Activated T-helper 17 cell treated with anti-CD3 and anti-CD28 coated beads, Interleukin-2, amount 50 U/mL, for 72 hours (primary cell): ENCODE measurements at regions not wholly inside any gene's neighbourhood (a gene's known extent, or its start where the extent isn't known, plus 50 kb on each side); places are given as distances from the start of the nearest gene placed in this dataset.

Source experiments
- ATAC-seq: fragments of 150-1000 bp; cut with Tn5 transposase; replicated peaks from 2 replicates; pipeline ENCODE4 v1.10.0; 2021; ENCODE audit warnings: mild to moderate bottlenecking, moderate library complexity
- H3K27ac Mint-ChIP-seq: one replicate; pipeline ENCODE4 v1.8.0; 2022; ENCODE audit warnings: mixed read lengths
- H3K27me3 Mint-ChIP-seq: one replicate; pipeline ENCODE4 v1.8.0; 2022; ENCODE audit warnings: mixed read lengths
- H3K36me3 Mint-ChIP-seq: one replicate; pipeline ENCODE4 v1.8.0; 2022; ENCODE audit warnings: low read depth, mild to moderate bottlenecking, mixed read lengths
- H3K4me1 Mint-ChIP-seq: one replicate; pipeline ENCODE4 v1.8.0; 2022; ENCODE audit warnings: mixed read lengths
- H3K4me3 Mint-ChIP-seq: one replicate; pipeline ENCODE4 v1.8.0; 2022; ENCODE audit warnings: mild to moderate bottlenecking, mixed read lengths
- H3K9me3 Mint-ChIP-seq: one replicate; pipeline ENCODE4 v1.8.0; 2022; ENCODE audit warnings: mixed read lengths

DNA sequence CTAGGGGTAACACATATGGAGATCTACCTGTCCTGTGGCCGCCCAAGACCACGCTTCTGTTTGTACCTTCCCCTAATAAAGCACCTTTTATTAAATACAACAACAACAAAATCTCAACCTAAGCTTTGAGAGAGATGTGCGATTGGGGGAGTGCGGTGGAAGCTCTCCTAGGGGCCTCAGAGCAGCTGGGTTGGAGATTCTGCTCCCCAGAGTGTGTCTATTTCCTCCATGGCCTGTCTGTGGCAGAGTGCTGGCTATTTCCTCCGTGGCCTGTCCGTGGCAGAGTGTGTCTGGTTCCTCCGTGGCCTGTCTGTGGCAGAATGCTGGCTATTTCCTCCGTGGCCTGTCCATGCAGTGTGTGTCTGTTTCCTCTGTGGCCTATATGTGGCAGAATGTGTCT is 139.3 kb upstream of the IPO9 start:
- no peaks in the 10 kb centered on the region for H3K27me3 Mint-ChIP-seq
- H3K4me1 Mint-ChIP-seq = no peaks in the 10 kb centered on the region
- no peak for ATAC-seq
- no peaks in the 10 kb centered on the region for H3K36me3 Mint-ChIP-seq
- H3K27ac Mint-ChIP-seq = no peak overlapping the region
- H3K9me3 Mint-ChIP-seq = no peaks in the 10 kb centered on the region
- no peak overlapping the region for H3K4me3 Mint-ChIP-seq

DNA sequence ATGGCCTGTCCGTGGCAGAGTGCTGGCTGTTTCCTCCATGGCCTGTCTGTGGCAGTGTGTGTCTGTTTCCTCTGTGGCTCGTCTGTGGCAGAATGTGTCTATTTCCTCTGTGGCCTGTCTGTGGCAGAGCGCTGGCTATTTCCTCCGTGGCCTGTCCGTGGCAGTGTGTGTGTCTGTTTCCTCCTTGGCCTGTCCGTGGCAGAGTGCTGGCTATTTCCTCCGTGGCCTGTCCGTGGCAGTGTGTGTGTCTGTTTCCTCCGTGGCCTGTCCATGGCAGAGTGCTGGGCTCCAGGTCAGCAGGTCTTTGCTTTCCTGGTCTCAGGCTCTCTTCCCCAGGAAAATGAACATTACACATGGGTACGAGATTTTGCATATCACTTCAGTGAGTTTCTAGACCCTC is 138.4 kb upstream of the IPO9 start:
- H3K27ac Mint-ChIP-seq = no peak overlapping the region

DNA sequence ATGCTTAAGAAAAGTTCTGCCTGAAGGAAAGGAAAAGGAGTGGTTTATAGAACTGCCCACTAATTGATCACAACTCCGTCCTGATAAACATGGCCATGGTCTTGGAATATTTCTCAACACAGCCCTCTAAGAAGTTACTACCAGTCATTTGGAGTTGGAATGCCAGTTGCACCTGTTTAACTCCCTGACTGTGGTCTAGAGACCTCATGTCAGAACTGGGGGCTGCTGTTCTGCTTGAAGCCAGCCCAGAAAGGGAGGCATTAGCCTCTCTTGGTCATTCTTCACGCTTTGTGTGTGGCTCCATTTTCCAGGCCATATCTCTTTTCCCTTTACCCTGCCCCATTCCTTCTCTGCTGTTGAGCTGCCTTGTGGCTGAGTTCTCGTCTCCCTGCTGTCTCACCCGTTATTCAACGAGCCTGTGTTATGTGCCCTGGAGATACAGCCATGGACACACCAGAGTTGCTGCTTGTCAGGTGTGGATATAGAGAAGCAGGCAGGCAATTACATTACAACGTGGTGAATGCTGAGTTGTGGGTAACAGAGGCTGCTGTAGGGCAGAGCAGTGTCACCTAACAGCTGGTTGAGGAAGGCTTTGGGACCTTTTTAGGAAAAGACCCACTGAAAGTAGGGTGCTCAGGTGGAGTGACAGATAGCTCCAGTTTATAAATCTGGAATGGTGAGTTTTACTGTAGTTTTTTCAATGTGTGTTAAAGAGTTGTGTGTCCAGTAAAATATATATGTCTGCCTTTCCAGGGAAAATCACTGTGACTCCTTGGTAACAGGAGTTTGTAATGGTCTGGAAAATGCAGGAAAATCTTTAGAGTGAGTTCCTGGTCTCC is 137.0 kb upstream of the IPO9 start:
- Mint-ChIP-seq H3K9me3 (no peaks in the 10 kb centered on the region), H3K27me3 (no peaks in the 10 kb centered on the region), H3K4me1 (no peaks in the 10 kb centered on the region), H3K27ac (no peak overlapping the region), H3K36me3 (no peaks in the 10 kb centered on the region), H3K4me3 (no peak overlapping the region)
- ATAC-seq = no peak

More for the DNA sequence above, 138.4 kb upstream of the IPO9 start:
- Mint-ChIP-seq H3K27me3 (no peaks in the 10 kb centered on the region), H3K9me3 (no peaks in the 10 kb centered on the region), H3K4me3 (no peak overlapping the region), H3K4me1 (no peaks in the 10 kb centered on the region), H3K36me3 (no peaks in the 10 kb centered on the region)
- no peak for ATAC-seq

DNA sequence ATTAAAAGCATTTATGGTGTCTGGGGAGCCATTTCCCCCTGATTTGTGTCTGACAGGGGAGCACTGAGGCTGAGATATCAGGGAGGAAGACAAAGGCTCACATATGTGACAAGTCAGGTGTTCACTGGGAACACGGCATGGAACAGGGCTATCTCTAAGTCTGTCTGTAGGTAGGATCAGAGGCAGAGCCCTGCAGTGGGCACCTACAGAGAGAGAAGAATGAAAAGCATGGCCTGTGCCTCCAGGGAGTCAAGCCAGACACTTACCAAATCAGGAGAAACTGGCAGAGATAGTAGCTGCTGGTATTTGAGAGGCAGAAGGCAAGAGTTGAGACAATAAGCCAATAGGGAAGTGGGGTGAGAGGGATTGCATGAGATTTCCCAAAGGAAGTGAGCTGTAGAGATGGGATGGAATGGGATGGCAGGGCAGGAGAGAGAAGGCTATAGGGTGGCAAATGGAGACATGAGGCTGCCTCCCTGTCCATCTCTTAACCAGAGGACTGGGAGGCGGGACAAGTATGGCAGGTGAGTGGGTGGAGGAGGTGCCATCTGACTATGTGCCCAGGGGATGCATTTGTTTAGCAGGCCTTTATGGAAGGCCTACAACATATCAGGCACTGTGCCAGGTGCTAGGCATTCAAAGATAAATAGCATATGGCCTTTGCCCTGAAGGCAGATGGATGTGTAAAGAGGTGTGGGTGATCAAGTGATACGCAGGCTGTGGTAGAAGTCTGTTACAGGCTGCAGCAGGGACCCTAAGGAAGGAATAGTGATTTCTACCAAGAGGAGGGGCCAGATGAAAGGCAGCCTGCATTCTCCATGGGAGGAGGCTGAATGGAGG is 136.2 kb upstream of the IPO9 start:
- ATAC-seq = no peak
- no peaks in the 10 kb centered on the region for H3K27me3 Mint-ChIP-seq
- H3K9me3 Mint-ChIP-seq = no peaks in the 10 kb centered on the region
- no peak overlapping the region for H3K27ac Mint-ChIP-seq
- H3K4me1 Mint-ChIP-seq = no peaks in the 10 kb centered on the region
- H3K4me3 Mint-ChIP-seq = no peak overlapping the region
- H3K36me3 Mint-ChIP-seq = no peaks in the 10 kb centered on the region

DNA sequence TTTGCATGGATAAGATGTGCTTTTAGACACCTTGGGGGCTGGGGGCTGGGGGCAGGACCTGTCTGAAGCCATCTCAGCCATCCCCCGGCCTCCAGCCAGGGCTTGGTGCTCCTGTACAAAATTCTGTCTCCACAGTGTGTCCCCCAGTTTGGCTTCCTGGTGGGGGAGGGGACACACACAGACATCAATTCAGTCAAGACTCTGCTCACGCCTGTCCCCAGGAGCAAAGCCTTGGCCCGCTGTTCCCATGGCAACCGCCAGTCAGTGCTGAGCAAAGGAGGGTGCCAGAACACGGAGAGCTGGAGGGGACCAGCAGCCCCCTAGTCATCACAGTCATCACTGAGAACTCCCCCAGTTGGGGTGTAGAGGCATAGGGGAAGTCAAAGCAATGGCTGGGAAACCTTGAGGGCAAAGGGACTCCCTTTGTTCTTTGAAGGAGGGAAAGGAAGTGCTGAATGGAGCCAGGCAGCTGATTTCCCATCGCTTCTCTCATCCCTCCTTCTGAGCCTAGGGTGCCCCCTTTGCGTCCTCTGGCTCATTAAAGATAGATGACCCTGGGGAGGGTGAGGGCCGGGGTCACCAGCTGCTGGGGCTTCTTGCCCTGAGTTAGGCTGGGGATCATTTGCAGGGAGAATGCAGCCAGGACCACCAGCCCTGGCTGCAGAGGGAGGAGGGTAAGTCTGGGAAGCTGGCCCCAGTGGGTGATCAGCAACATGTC is 134.9 kb upstream of the IPO9 start:
- no peak overlapping the region for H3K27ac Mint-ChIP-seq
- ATAC-seq = no peak

DNA sequence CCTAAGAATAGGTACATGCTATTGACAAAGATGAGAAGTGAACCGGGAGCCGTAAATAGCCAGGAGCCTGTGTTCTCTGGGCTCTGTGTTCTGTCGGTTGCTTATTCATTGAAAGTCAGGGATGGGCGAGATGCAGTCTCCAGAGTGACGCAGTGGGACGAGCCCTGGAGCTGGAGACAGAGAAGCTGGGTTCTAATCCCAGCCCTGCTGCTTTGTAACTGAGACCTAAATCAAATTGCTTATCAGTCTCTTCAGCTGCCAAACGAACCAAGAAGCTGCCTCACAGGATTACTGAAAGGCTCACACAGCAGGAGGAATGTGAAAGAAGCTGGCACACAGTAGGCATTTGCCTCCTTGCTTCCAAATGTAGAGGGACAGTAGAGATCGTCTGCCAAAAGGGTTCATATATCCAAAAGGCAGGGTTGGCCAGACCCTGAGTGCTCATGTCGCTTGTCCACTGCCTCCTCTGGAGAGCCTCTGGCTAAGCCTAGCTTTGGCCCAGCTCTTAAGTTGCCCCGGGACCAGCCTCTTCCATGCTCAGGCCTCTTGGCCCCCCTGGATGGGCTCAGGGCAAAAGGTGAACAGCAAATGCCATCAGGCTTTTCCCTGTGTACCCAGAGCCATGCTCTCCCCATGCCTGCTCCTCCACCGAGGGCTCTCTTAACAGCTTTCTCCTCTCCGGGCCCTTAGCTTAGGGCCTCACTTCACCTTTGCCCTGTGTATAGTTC is 134.2 kb upstream of the IPO9 start:
- Mint-ChIP-seq H3K36me3 (no peaks in the 10 kb centered on the region), H3K27me3 (no peaks in the 10 kb centered on the region), H3K27ac (no peak overlapping the region), H3K4me1 (no peaks in the 10 kb centered on the region), H3K9me3 (no peaks in the 10 kb centered on the region), H3K4me3 (no peak overlapping the region)
- ATAC-seq = no peak

More for the DNA sequence above, 134.9 kb upstream of the IPO9 start:
- Mint-ChIP-seq H3K4me1 (no peaks in the 10 kb centered on the region), H3K4me3 (no peak overlapping the region), H3K9me3 (no peaks in the 10 kb centered on the region), H3K36me3 (no peaks in the 10 kb centered on the region), H3K27me3 (no peaks in the 10 kb centered on the region)

DNA sequence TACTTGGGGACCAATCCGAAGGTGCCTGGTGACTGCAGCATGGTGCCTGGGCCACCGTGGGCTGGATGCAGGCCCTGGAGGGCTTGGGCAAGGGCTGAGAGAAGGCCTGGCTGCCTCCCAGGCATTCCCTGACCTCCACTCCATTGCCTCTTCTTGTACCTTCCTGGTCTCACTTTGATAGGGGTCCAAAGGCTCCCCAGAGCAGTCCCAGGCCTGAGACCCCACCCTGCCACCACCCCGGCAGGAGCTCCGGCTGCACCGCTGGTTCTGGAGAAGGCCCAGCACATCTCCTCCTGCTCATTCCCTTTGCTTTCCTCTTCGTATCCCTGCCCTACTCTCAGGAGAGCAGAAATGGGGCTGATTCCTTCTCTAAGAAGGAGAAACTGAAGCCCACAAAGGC is 133.3 kb upstream of the IPO9 start:
- no peak overlapping the region for H3K4me3 Mint-ChIP-seq
- no peaks in the 10 kb centered on the region for H3K36me3 Mint-ChIP-seq
- H3K27me3 Mint-ChIP-seq = no peaks in the 10 kb centered on the region
- no peaks in the 10 kb centered on the region for H3K4me1 Mint-ChIP-seq
- ATAC-seq = no peak
- no peak overlapping the region for H3K27ac Mint-ChIP-seq
- H3K9me3 Mint-ChIP-seq = no peaks in the 10 kb centered on the region

DNA sequence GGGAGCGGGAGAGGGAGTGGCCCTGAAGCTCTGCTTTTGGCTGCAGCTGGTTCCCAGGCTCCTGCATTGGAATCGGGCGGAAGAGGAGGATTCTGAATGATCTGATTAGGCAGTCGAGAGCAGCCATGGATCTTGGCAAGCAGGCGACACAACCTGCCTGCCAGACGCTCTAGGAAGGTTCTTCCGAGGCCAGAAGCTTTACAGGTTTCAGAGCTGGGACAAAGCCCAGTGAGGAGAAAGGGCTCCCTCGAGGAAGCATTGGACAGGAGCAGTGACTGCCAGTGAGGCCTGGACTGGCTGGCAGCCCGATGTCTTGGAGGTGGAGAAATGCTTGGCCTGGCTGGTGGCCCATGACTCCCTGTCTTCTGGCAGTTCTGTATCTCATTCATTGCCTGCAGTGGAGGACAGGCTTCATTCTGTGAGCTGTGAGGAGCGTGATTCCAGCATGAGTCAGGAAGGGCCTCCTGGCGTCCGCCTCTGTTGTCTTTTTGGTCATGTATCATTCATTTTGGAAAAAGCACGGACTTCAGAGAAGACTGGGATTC is 132.7 kb upstream of the IPO9 start:
- Mint-ChIP-seq H3K4me3 (no peak overlapping the region), H3K27me3 (no peaks in the 10 kb centered on the region), H3K4me1 (no peaks in the 10 kb centered on the region), H3K36me3 (no peaks in the 10 kb centered on the region), H3K9me3 (no peaks in the 10 kb centered on the region), H3K27ac (no peak overlapping the region)
- no peak for ATAC-seq

DNA sequence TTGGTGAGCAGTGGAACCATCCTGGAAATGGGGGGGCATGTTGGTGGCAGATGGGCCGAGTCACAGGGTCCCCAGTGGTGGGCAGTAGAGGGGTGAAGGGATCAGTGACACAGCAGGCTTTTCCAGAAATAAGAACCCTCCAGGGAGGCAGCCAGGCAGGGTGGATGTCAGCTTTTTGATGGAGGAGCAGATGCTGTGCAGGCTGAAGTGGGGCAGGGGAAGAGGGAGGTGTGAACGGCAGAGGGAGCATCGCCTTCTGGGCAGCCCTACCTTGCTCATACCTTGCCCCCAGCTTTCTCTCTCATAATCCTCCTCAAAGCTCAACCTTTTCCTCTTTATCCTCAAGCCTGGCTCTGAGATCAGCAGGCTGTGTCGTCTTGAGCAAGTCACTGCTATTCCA is 131.8 kb upstream of the IPO9 start:
- no peak overlapping the region for H3K4me3 Mint-ChIP-seq
- H3K9me3 Mint-ChIP-seq = no peaks in the 10 kb centered on the region
- H3K36me3 Mint-ChIP-seq = no peaks in the 10 kb centered on the region
- H3K27ac Mint-ChIP-seq = no peak overlapping the region
- ATAC-seq = no peak
- H3K4me1 Mint-ChIP-seq = no peaks in the 10 kb centered on the region
- H3K27me3 Mint-ChIP-seq = no peaks in the 10 kb centered on the region

DNA sequence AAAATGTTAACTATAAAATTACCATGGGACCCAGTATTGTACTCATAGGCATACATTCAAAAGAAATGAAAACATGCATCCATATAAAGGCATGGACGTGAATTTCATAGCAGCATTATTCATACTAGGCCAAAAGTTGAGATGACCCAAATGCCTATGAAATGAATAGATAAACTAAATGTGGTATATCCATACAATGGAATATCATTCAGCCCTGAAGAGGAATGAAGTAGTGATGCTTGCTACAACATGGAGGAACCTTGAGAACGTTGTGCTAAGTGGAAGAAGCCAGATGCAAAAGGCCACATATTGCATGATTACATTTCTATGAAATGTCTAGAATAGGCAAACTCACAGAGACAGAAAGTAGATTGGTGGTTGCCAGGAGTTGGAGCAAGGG is 127.1 kb upstream of the IPO9 start:
- no peak overlapping the region for H3K4me3 Mint-ChIP-seq
- H3K9me3 Mint-ChIP-seq = no peaks in the 10 kb centered on the region
- H3K27me3 Mint-ChIP-seq = no peaks in the 10 kb centered on the region
- ATAC-seq = no peak
- no peaks in the 10 kb centered on the region for H3K36me3 Mint-ChIP-seq
- no peak overlapping the region for H3K27ac Mint-ChIP-seq
- no peaks in the 10 kb centered on the region for H3K4me1 Mint-ChIP-seq

DNA sequence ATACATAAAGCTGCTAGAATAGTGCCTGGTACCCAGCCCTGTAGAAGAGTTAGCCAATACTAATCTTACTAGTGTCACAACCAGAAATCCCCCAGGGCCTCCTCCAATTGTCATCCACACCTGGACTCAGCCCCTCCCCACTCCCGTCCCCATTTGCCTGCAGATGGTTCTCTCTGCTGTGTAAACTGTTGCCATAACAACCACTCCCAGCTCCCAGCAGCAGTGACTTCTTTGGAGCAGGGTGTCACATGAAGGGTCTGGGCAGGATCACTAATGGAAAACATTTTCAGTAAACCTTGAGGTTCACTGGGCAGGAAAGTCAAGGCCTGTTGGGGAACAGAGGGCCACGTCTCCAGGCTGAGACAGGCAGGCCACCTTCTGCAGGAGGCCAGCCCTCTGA is 126.0 kb upstream of the IPO9 start:
- ATAC-seq = no peak
- no peaks in the 10 kb centered on the region for H3K36me3 Mint-ChIP-seq

DNA sequence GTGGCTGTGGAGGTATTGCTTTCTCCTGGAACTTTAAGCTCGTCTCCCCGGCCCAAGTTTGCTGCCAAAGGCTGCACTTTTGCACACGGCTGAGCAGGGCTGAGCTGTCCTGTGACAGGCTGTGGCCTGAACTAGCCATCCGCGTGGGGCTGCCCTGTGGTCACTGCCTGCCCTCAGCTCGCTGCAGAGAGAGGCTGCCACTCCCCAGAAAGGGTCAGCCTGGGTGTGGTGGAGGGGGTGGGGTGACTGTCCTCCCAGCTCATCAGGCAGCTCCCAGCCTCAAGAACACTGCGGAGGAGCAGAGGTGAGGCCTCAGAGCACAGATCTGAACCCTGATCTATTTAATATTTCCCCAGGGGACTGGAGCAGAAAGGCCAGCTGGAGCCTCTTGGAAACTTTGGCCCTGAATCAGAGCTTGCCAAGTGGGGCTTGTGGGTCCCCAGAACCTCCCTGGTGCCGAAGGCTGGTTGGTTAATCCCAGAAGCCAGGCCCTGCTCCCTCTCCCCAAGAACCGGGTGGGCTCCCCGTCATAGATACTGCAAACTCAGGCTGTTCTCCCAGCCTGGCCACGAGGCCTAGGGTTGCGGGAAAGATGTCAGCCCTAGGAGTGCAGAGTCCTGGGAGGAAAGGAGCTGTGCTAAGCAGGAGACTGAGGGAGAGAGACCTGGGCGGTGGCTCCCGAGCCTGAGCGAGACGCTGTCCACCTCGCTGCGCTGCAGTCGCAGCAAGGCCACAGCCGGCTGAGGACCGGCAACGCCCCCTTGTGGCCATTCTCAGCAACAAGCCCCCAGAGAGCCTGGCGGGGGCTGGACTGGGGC is 125.1 kb upstream of the IPO9 start:
- Mint-ChIP-seq H3K36me3 (no peaks in the 10 kb centered on the region), H3K4me3 (no peak overlapping the region), H3K27me3 (no peaks in the 10 kb centered on the region), H3K4me1 (no peaks in the 10 kb centered on the region), H3K9me3 (no peaks in the 10 kb centered on the region), H3K27ac (no peak overlapping the region)
- peak; percentile 82 for ATAC-seq

More for the DNA sequence above, 126.0 kb upstream of the IPO9 start:
- H3K27ac Mint-ChIP-seq = no peak overlapping the region
- no peak overlapping the region for H3K4me3 Mint-ChIP-seq
- H3K27me3 Mint-ChIP-seq = no peaks in the 10 kb centered on the region
- no peaks in the 10 kb centered on the region for H3K9me3 Mint-ChIP-seq
- no peaks in the 10 kb centered on the region for H3K4me1 Mint-ChIP-seq

DNA sequence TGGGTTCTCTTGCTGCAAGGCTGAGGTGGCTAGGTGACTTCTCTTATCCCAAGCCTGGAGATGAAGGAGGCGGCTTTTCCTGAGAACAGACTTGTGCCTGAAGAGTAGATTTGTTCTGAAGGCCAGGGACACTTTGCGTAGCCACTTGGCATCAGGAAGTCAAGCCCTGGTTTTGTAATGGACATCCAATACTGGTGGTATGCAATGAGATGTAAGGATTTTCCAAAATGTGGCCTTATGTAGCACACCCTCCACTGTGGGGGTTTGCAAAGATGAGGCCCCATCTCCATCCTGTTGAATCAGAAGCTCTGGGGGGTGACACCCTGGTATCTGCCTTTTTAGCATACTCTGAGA is 124.5 kb upstream of the IPO9 start:
- H3K4me3 Mint-ChIP-seq = no peak overlapping the region
- no peaks in the 10 kb centered on the region for H3K4me1 Mint-ChIP-seq
- H3K36me3 Mint-ChIP-seq = no peaks in the 10 kb centered on the region
- ATAC-seq = no peak
- H3K27me3 Mint-ChIP-seq = no peaks in the 10 kb centered on the region
- H3K27ac Mint-ChIP-seq = no peak overlapping the region
- no peaks in the 10 kb centered on the region for H3K9me3 Mint-ChIP-seq
